ENCODE measurements at regions not wholly inside any gene's neighbourhood (a gene's known extent, or its start where the extent isn't known, plus 50 kb on each side); places are given as distances from the start of the nearest gene placed in this dataset.

- H3K14ac ChIP-seq (ENCODE audit: insufficient read depth, low read length): no peak overlapping the region
- H3K27me3 Mint-ChIP-seq (ENCODE audit: low read depth): peaks cover 6% of the 10 kb centered on the region
- H3K4me1 Mint-ChIP-seq: no peaks in the 10 kb centered on the region
- H2BK12ac ChIP-seq (ENCODE audit: insufficient read length, low read depth, low read length): no peak overlapping the region
- no peaks in the 10 kb centered on the region for H3K79me1 ChIP-seq (ENCODE audit: insufficient read depth, low read depth, low read length, poor library complexity, severe bottlenecking)
- no CpG with 5 or more reads among the region's 3 CpGs for WGBS (ENCODE audit: extremely low coverage, insufficient read length, low lambda C conversion rate)
- H3K9me3 ChIP-seq (ENCODE audit: control insufficient read depth, low read depth, low read length): no peaks in the 10 kb centered on the region
- no peak overlapping the region for H3T11ph ChIP-seq (ENCODE audit: low read length)
- H4K5ac ChIP-seq (ENCODE audit: insufficient read length, low read depth, low read length): no peak overlapping the region
- peaks cover 2% of the 10 kb centered on the region; the same call in 1 of the 2 replicates for H3K4me1 ChIP-seq (ENCODE audit: insufficient read depth, low read length)
- H3K79me2 ChIP-seq (ENCODE audit: insufficient read depth, low read length): no peaks in the 10 kb centered on the region
- H2BK120ac ChIP-seq (ENCODE audit: low read depth, low read length, poor library complexity, severe bottlenecking): no peak overlapping the region
- H2AFZ ChIP-seq (ENCODE audit: low read length): no peak overlapping the region
- no peak overlapping the region for H3K56ac ChIP-seq (ENCODE audit: insufficient read length, low read depth, low read length)
- no peak overlapping the region for H3K4ac ChIP-seq (ENCODE audit: low read depth, low read length)
- no peaks in the 10 kb centered on the region for H3K36me3 Mint-ChIP-seq (ENCODE audit: insufficient read depth in 1 of 3, low read depth in 3 of 3)
- TF ChIP-seq, protein P1, sequence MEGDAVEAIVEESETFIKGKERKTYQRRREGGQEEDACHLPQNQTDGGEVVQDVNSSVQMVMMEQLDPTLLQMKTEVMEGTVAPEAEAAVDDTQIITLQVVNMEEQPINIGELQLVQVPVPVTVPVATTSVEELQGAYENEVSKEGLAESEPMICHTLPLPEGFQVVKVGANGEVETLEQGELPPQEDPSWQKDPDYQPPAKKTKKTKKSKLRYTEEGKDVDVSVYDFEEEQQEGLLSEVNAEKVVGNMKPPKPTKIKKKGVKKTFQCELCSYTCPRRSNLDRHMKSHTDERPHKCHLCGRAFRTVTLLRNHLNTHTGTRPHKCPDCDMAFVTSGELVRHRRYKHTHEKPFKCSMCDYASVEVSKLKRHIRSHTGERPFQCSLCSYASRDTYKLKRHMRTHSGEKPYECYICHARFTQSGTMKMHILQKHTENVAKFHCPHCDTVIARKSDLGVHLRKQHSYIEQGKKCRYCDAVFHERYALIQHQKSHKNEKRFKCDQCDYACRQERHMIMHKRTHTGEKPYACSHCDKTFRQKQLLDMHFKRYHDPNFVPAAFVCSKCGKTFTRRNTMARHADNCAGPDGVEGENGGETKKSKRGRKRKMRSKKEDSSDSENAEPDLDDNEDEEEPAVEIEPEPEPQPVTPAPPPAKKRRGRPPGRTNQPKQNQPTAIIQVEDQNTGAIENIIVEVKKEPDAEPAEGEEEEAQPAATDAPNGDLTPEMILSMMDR (conservative IDR thresholded peaks at IDR 0.05): no peak
- no peak overlapping the region for H4K91ac ChIP-seq (ENCODE audit: insufficient read length, low read depth, low read length)
- H3K4me2 ChIP-seq (ENCODE audit: insufficient read depth, insufficient read length, low read length): no peak overlapping the region
- H4K20me1 ChIP-seq (ENCODE audit: control insufficient read depth, insufficient read depth, insufficient read length): no peaks in the 10 kb centered on the region
- H3K4me3 Mint-ChIP-seq: no peak overlapping the region
- no peak overlapping the region for H3K18ac ChIP-seq (ENCODE audit: insufficient read length, low read depth, low read length)
- H2BK5ac ChIP-seq (ENCODE audit: insufficient read length, low read length): no peak overlapping the region
- H3K23ac ChIP-seq (ENCODE audit: insufficient read length, low read depth, low read length): no peak overlapping the region
- H3K9me3 Mint-ChIP-seq: no peaks in the 10 kb centered on the region
- no peak overlapping the region for H2BK20ac ChIP-seq (ENCODE audit: low read depth, low read length, poor library complexity, severe bottlenecking)
- H3K23me2 ChIP-seq (ENCODE audit: insufficient read length, low read depth, low read length, poor library complexity, severe bottlenecking): no peaks in the 10 kb centered on the region
- H3K9ac ChIP-seq (ENCODE audit: extremely low read depth, insufficient read length, low read length): no peak overlapping the region
- no peak overlapping the region for H4K8ac ChIP-seq (replicated peaks; ENCODE audit: insufficient read length, low read depth, low read length)
- H2AK5ac ChIP-seq (ENCODE audit: insufficient read length, low read length): no peak overlapping the region
- no peaks in the 10 kb centered on the region for H3K27me3 ChIP-seq (ENCODE audit: insufficient read depth, low read length)
- no peak for DNase-seq
- no peak overlapping the region for H2BK15ac ChIP-seq (ENCODE audit: low read depth, low read length)
- no peak overlapping the region for H3K27ac ChIP-seq (ENCODE audit: insufficient read length, low read depth, low read length)
- H3K27ac Mint-ChIP-seq: no peak overlapping the region
These were observed 174.0 kb upstream of the FBXL4 start for GRCh38 chr6:99121748-99122147.
